HG03457 (cell line): ENCODE measurements at regions not wholly inside any gene's neighbourhood (a gene's known extent, or its start where the extent isn't known, plus 50 kb on each side); places are given as distances from the start of the nearest gene placed in this dataset.

Experiments
- ATAC-seq: cut with Tn5 transposase; IDR thresholded peaks from one replicate; pipeline ENCODE4 v1.9.1; 2021; ENCODE audit warnings: moderate number of reproducible peaks; ENCODE audit not compliant: unreplicated experiment

GRCh38 chr7:85733169-85733915, 546.5 kb upstream of the SEMA3D start:
- ATAC-seq: no peak

DNA sequence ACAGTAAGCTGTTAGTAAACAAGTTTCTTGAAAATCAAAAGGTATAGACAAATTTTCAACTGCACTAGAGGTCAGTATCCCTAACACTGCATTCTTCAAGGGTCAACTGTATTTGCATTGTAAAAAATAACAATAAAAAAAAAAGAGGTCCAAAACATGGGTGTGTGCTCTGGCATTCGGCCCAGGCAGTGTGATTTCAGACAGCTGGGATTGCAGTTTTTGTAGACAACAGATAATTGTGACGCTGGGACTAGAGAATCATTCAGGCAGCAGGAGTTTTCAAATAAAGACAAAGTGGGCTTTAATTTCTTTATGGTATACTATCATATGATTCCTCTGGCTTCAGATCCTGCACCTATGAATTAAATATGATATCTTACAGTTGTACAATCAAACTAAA, 543.2 kb upstream of the SEMA3D start:
- ATAC-seq: no peak

GRCh38 chr7:85725026-85725425, 538.2 kb upstream of the SEMA3D start:
- no peak for ATAC-seq

- ATAC-seq: no peak
These were observed 533.4 kb upstream of the SEMA3D start for GRCh38 chr7:85719981-85720953.

- ATAC-seq: no peak
These were observed 529.5 kb upstream of the SEMA3D start for GRCh38 chr7:85716353-85716752.

DNA sequence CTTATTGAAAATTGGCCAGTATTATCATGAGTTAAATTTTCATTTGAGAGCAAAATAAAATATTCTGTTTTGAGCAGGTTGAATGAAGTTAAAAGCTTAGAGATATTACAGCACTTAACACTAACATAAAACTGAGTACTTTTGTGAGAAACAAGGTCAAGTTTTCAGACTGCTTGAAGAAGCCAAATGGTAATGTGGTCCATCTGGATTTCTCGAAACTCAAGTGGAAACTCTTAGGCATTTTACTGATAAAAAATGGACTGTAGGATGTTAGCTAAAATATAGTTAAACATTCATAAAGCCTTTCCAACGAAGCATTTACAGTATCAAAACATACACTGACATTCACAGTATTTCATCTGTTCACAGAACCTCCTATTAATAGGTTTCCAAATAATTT, 528.1 kb upstream of the SEMA3D start:
- ATAC-seq: no peak

- no peak for ATAC-seq
These were observed 527.3 kb upstream of the SEMA3D start for GRCh38 chr7:85714043-85714578.

- no peak for ATAC-seq
These were observed 526.3 kb upstream of the SEMA3D start for GRCh38 chr7:85713171-85713570.

DNA sequence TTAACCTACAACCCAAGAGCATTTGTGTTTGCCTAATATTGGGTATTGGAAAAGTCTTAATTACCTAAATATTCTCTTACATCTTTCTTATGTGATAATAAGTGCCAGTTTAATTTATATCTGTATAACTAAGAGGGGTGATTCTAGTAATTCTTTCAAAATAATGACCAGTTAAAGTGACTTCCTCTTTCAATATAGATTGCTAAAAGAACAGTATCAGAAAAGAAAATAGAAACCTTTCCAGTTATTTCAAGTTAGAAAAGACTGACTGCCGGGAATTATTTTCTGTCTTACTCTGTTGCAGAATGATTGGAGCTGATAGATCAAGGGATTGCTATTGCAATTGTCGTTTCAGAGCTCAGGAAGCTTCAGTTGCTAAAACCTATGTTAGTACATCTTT, 525.0 kb upstream of the SEMA3D start:
- ATAC-seq: no peak

DNA sequence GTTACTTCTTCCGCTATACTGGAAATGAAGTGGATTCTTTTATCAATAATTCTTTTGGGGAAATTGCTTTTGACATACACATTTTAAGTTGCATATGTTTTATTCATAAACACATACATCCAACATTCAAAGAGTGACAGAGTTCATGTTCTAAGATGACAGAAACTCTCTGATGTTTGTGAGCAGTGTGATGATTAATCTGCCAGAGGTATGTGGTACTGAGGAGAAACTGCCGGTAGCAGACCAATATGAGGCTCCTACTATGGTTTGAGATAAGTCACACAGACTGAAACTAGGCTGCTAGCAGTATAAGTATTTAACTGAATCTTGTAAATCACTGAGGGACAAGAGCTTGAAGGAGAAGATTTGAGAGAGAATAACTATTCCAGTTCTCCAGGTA, 524.1 kb upstream of the SEMA3D start:
- ATAC-seq: no peak

DNA sequence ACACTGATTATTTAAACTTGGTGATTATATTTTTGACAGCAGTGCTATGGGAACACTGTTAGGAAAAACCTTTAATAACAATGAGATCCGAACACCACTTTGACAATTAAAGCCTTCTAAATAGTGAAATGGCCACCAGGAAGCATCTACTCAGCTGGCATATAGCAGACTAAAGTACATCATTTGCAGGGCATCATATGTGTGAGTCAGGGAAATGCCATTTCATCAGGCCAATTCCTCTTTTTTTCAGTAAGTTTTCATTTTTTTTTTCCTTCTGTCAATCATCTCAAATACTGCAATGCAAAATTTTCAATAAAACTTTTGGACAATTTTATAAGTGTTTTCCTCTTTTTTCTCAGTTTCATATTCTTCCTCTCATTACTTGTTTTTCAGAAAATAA, 521.4 kb upstream of the SEMA3D start:
- no peak for ATAC-seq

DNA sequence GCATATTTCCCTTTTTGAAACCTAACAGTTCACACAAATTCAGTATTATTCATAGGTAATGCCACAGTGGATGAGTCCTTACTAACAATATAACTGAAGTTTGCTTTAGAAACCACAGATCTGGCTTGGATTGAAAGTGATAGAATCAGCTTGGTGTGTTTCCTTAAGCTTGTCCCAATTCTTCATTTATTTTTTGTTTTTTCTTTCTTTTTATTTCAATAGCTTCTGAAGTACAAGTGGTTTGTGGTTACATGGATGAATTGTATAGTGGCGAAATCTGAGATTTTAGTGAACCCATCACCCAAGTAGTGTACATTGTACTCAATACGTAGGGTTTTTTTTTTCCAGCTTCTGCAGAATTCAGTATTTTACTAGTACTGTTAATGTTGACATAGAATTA, 518.2 kb upstream of the SEMA3D start:
- ATAC-seq: no peak

DNA sequence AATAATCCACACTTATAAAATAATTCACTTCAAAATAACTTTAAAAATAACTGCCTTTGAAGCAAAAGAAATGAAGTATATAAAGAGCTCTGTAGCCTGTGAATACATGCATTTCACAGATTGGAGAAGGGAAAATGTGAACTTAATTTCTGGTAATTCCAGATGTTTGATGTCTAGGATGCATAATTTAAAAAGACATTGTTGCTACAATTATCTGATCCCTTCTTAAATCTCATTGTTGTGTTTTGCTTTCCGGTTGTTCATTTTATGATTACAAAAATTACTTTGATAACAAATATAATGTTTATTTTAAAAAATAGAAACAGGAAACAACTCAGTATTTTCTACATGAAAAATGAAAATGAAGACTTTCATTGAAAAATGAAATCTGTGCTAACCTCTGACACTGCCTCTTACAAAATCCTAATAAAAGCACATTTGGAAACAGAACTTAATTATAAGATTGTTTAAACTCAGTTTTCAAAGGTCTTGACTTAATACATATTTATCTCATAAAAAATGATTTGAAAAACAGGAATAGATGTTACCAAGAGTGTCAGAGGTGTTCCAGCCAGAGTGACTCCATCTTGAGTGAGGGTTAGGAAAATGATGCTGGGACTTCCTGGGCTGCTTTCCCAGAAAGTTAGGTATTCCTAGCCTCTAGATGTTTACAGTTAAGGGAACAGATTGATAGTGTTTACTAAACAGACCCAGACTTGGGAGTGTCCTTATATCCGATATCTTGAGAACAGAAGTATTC, 516.6 kb upstream of the SEMA3D start:
- no peak for ATAC-seq

GRCh38 chr7:85702348-85702747, 515.5 kb upstream of the SEMA3D start:
- ATAC-seq: no peak

- ATAC-seq: no peak
These were observed 512.6 kb upstream of the SEMA3D start for GRCh38 chr7:85699482-85699881.

DNA sequence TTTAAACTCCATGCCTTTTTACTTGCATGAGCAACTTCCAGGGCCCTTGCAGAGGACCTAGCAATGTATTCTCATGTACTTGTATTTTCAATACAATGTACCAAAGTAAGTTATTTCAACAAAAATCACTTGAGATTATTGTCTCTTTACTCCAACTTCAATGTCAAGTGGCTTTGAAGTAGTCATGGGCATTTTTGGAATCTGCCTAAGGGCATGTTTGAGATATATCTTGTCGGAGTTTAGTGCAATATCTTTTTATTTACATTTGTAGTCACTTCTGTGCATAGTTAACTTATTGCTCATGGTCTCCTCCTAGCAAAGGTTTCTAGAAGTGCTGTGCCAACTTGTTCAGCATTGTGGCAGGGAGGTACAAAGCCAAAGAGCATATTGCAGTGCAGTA, 508.7 kb upstream of the SEMA3D start:
- ATAC-seq: no peak

GRCh38 chr7:85695041-85695440, 508.2 kb upstream of the SEMA3D start:
- ATAC-seq: no peak

DNA sequence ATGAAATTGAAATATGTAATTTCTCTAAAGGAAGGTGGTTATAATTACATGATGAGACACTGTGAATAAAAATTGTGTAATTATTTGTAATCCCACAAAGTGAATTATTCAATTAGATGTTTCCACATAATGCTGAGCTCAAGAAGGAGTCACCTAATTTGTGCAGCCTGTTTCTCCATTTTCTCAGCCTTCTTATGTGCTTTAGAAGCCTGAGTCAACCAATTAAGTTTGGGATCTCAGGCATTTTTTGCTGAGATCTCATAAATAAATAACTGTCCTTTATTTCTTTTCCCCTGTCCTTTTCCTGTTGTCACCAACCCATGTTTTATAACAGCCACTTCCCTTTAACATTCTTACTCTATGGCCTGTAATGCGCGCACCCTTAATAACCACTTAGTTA, 506.5 kb upstream of the SEMA3D start:
- no peak for ATAC-seq

GRCh38 chr7:85688712-85689111, 501.9 kb upstream of the SEMA3D start:
- ATAC-seq: no peak

DNA sequence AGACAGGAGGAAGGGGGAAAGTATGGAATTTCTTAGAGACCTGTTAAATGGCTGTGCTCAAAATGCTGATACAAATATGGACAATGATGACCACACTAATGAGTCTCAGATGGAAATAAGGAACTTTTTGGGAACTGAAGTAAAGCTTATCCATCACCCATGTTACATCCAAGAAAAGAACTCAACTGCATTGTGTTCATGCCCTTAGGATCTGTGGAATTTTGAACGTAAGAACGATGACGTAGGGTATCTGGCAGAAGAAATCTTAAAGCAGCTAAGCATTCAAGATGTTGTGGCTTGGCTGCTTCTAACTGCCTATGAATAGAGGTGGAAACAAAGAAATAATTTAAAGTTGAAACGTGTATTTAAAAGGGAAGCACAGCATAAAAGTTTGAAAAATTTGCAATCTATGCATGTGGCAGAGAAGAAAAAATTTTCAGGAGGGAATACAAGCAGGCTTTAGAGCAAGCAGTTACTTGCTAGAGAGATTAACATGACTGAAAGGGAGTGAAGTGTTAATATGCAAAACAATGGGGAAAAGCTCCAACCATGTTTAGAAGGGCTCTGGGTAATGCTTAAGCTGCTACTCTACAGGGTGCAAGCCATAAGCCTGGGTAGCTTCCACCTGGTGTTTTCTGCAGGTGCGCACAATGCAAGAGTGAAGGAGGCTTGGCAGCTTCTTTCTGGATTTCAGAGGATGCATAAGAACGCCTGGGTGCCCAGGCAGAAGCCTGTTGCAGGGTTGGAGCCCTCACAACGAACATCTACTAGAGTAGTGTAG, 499.7 kb upstream of the SEMA3D start:
- no peak for ATAC-seq
